ENCODE measurements at regions not wholly inside any gene's neighbourhood (a gene's known extent, or its start where the extent isn't known, plus 50 kb on each side); places are given as distances from the start of the nearest gene placed in this dataset.

DNA sequence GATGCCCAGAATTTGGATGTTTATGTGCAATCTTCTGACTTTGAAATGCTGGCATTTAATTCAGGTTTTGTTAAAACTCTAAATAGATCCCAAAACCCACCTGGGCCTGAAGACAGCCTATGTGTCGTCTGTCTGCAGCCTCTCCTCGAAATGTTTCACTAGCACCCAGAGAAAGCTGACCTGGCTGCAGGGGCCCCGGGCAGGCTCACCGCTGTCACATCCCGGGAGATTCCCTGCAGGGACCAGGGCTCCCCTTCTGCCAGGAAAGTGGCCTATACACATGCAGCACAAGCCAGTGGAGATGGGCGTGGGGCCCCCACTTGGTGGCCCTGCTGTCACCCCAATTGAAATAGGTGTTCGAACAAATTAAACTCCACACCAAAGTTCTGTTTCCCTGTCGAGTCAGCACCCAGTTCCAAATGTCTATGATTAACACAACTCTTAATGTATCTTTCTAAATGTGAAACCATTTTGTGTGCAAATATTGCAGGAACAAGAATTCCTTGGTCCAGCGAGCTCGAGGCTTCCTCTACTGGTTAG, 145.8 kb upstream of the ZNF507 start:
- Histone ChIP-seq H3K27ac (no peak overlapping the region), H3K4me3 (no peak overlapping the region), H3K9me3 (no peaks in the 10 kb centered on the region), H3K27me3 (no peaks in the 10 kb centered on the region), H3K4me1 (no peaks in the 10 kb centered on the region), H3K36me3 (ENCODE audit: low read depth, missing control alignments) (no peaks in the 10 kb centered on the region)
- DNase-seq = no peak
- intact Hi-C loops (cut with DNase I; ENCODE audit: low total_unique reads) = no loop called here
- WGBS, 2 donors = 92 to 94% methylated on average over 9 to 10 of the region's 10 CpGs
- TF ChIP-seq, protein P1, sequence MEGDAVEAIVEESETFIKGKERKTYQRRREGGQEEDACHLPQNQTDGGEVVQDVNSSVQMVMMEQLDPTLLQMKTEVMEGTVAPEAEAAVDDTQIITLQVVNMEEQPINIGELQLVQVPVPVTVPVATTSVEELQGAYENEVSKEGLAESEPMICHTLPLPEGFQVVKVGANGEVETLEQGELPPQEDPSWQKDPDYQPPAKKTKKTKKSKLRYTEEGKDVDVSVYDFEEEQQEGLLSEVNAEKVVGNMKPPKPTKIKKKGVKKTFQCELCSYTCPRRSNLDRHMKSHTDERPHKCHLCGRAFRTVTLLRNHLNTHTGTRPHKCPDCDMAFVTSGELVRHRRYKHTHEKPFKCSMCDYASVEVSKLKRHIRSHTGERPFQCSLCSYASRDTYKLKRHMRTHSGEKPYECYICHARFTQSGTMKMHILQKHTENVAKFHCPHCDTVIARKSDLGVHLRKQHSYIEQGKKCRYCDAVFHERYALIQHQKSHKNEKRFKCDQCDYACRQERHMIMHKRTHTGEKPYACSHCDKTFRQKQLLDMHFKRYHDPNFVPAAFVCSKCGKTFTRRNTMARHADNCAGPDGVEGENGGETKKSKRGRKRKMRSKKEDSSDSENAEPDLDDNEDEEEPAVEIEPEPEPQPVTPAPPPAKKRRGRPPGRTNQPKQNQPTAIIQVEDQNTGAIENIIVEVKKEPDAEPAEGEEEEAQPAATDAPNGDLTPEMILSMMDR (IDR thresholded peaks at IDR 0.05) = no peak
- no peak for TF ChIP-seq POLR2A (IDR thresholded peaks at IDR 0.05)

DNA sequence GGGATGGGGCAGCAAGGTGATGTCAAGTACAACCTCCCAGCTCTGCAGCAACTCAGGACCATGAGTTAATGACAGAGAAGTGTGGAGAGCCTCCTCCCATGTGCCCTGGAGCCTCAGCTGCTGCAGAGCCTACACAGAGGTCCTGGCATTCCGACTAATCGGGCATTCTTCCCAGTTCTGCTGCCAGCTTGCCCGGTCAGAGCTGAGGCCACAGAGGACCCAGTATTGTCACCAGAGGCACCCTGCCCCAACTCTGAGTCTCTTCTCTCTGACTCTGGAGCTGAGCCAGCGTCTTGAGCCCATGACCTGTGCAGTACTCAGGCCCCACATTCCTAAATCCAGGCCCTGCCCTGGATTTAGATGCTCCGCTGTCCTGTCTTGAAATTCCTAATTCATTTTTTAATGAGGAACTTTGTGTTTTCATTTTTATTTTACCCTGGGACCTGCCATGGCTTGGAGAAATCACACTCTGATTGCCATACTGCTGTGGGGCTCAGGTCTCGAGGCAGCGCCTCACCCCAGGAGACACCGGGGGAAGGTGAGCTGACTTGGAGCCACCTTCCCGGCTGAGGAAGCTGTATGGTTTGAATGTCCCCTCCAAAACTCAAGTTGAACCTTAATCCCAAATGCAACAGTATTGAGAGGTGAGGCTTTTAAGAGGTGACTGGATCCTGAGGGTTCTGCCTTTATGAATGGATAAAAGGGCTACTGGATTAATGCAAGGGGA, 144.9 kb upstream of the ZNF507 start:
- WGBS, 2 donors = 85 to 94% methylated on average over 7 to 9 of the region's 9 CpGs
- intact Hi-C loops (cut with DNase I; ENCODE audit: low total_unique reads) = no loop called here
- H3K4me3 ChIP-seq = no peak overlapping the region
- H3K27ac ChIP-seq = no peak overlapping the region
- no peaks in the 10 kb centered on the region for H3K36me3 ChIP-seq (ENCODE audit: low read depth, missing control alignments)
- no peak for TF ChIP-seq POLR2A (IDR thresholded peaks at IDR 0.05)
- TF ChIP-seq, protein P1 (IDR thresholded peaks at IDR 0.05) = no peak
- no peaks in the 10 kb centered on the region for H3K4me1 ChIP-seq
- no peak for DNase-seq
- no peaks in the 10 kb centered on the region for H3K27me3 ChIP-seq
- no peaks in the 10 kb centered on the region for H3K9me3 ChIP-seq

DNA sequence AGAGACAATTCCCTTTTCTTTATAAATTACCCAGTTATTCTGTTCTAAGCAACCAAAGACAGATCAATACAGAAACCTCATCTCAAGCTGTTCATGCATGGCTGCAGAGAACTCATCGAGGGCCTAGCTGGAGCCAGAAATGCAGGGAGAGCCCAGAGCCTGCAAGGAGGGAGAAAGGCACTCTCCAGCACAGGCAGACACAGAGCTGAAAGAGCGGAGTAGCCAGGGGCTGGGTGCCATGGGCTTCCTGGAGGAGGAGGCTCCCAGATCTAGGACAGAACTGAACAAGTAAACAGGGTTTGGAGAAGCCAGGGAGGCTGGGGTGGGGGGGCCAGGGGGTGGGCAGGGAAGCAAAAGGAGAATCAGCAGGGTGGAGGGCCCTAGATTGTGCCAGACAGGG, 144.2 kb upstream of the ZNF507 start:
- Histone ChIP-seq H3K4me3 (no peak overlapping the region), H3K27ac (no peak overlapping the region), H3K36me3 (ENCODE audit: low read depth, missing control alignments) (no peaks in the 10 kb centered on the region), H3K9me3 (no peaks in the 10 kb centered on the region), H3K27me3 (no peaks in the 10 kb centered on the region), H3K4me1 (no peaks in the 10 kb centered on the region)
- intact Hi-C loops (cut with DNase I; ENCODE audit: low total_unique reads) = no loop called here
- WGBS, 2 donors = 91 to 98% methylated on average over 2 of the region's 2 CpGs
- TF ChIP-seq, protein P1 (IDR thresholded peaks at IDR 0.05) = no peak
- no peak for DNase-seq

DNA sequence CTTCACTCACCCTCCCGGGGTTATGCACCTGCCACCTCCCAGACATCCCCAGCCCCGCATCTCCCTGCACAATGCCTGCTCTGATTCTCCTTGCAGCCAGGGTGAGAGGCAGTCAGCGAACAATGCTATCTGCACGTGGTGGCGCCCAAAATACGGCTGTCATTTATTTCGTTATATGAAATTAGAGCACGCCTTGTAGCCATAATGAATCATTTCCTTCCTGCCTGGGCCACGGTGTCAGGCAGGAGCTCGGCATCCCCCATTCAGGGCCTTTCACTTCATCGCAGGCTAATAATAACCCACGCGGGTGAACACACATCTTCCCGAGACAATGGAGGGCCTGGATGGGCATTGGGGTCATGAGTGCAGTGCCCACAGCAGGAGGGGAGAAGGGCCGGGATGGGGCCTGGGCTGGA, 143.8 kb upstream of the ZNF507 start:
- H3K4me3 ChIP-seq = no peak overlapping the region
- H3K36me3 ChIP-seq (ENCODE audit: low read depth, missing control alignments) = no peaks in the 10 kb centered on the region
- H3K27me3 ChIP-seq = no peaks in the 10 kb centered on the region
- H3K27ac ChIP-seq = no peak overlapping the region
- WGBS, 2 donors = 79 to 80% methylated on average over 12 to 15 of the region's 15 CpGs
- no peaks in the 10 kb centered on the region for H3K9me3 ChIP-seq
- H3K4me1 ChIP-seq = no peaks in the 10 kb centered on the region
- no peak for DNase-seq
- intact Hi-C loops (cut with DNase I; ENCODE audit: low total_unique reads) = no loop called here
- TF ChIP-seq, protein P1 (IDR thresholded peaks at IDR 0.05) = no peak
- TF ChIP-seq POLR2A (IDR thresholded peaks at IDR 0.05) = no peak

DNA sequence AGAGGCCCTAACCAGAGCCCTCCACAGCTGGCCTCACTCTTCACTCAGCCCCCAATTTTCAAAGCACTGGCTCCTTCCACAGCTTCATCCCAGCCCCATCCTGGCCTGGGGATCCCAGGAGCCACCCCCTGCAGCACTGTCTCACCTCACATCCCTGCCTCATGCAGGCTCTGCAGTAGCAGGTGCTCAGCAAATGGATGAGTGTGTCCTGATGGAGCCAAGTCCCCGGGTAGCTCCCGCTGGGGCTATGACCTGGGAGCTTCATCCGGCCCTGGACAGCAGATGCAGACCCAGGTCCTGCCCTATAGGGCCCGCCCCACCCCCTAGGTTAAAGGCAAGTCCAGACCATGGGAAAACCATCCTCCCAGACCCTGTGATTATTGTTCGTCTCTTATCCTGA, 143.2 kb upstream of the ZNF507 start:
- no peaks in the 10 kb centered on the region for H3K36me3 ChIP-seq (ENCODE audit: low read depth, missing control alignments)
- no peak overlapping the region for H3K27ac ChIP-seq
- no peaks in the 10 kb centered on the region for H3K4me1 ChIP-seq
- H3K9me3 ChIP-seq = no peaks in the 10 kb centered on the region
- H3K4me3 ChIP-seq = no peak overlapping the region
- TF ChIP-seq, protein P1 (IDR thresholded peaks at IDR 0.05) = no peak
- TF ChIP-seq POLR2A (IDR thresholded peaks at IDR 0.05) = no peak
- no peak for DNase-seq
- 92 to 97% methylated on average over 5 of the region's 5 CpGs for WGBS, 2 donors
- intact Hi-C loops (cut with DNase I; ENCODE audit: low total_unique reads) = no loop called here
- H3K27me3 ChIP-seq = no peaks in the 10 kb centered on the region
